Stimulated activated effector memory CD8-positive, alpha-beta T cell treated with anti-CD3 and anti-CD28 coated beads, Interleukin-12 subunit alpha, Interleukin-12 subunit beta, amount 100 ng/mL, for 72 hours (primary cell): ENCODE measurements at regions not wholly inside any gene's neighbourhood (a gene's known extent, or its start where the extent isn't known, plus 50 kb on each side); places are given as distances from the start of the nearest gene placed in this dataset.
"Not testable (repeated sequence)": the region's sequence is repeated elsewhere in the genome, so short reads cannot be mapped to it uniquely, and the experiment has no call there.

Experiments used
- ATAC-seq: fragments of 150-1000 bp; cut with Tn5 transposase; 2 replicates; pipeline ENCODE4 v1.10.0; 2021
- DNase-seq, 2 donors: peaks; one replicate each; pipeline ENCODE4 v3.0.0; 2021 to 2022; ENCODE audit warnings: low spot score in 2 of 2
- H3K27ac Mint-ChIP-seq: one replicate; pipeline ENCODE4 v1.8.0; 2022; ENCODE audit warnings: mild to moderate bottlenecking, mixed read lengths
- H3K36me3 Mint-ChIP-seq: one replicate; pipeline ENCODE4 v1.8.0; 2022; ENCODE audit warnings: mild to moderate bottlenecking, mixed read lengths
- H3K4me1 Mint-ChIP-seq: one replicate; pipeline ENCODE4 v1.8.0; 2022; ENCODE audit warnings: mixed read lengths
- H3K4me3 Mint-ChIP-seq: one replicate; pipeline ENCODE4 v1.8.0; 2022; ENCODE audit warnings: mild to moderate bottlenecking, mixed read lengths
- H3K9me3 Mint-ChIP-seq: one replicate; pipeline ENCODE4 v1.8.0; 2022; ENCODE audit warnings: mixed read lengths

GRCh38 chr2:212726403-212726802 lies 187.8 kb upstream of the ERBB4 start:
- peaks cover 22% of the 10 kb centered on the region for H3K4me1 Mint-ChIP-seq
- H3K4me3 Mint-ChIP-seq = no peak overlapping the region
- DNase-seq = no peak

GRCh38 chr2:212725180-212725579 lies 186.6 kb upstream of the ERBB4 start:
- Mint-ChIP-seq H3K4me1 (peaks cover 13% of the 10 kb centered on the region), H3K27ac (no peak overlapping the region), H3K4me3 (no peak overlapping the region), H3K9me3 (no peaks in the 10 kb centered on the region), H3K36me3 (no peaks in the 10 kb centered on the region)
- ATAC-seq = no peak
- no peak for DNase-seq

More at GRCh38 chr2:212726403-212726802, 187.8 kb upstream of the ERBB4 start:
- Mint-ChIP-seq H3K27ac (no peak overlapping the region), H3K9me3 (no peaks in the 10 kb centered on the region), H3K36me3 (no peaks in the 10 kb centered on the region)
- no peak for ATAC-seq

GRCh38 chr2:212723226-212723625 lies 184.6 kb upstream of the ERBB4 start:
- ATAC-seq (no peak), DNase-seq (no peak)
- no peaks in the 10 kb centered on the region for H3K36me3 Mint-ChIP-seq
- no peaks in the 10 kb centered on the region for H3K9me3 Mint-ChIP-seq
- H3K4me3 Mint-ChIP-seq = no peak overlapping the region
- peaks cover 6% of the 10 kb centered on the region for H3K4me1 Mint-ChIP-seq
- no peak overlapping the region for H3K27ac Mint-ChIP-seq

- no peak for ATAC-seq
- Mint-ChIP-seq H3K4me3 (no peak overlapping the region), H3K36me3 (no peaks in the 10 kb centered on the region), H3K4me1 (peaks cover 6% of the 10 kb centered on the region), H3K9me3 (peaks cover 3% of the 10 kb centered on the region), H3K27ac (no peak overlapping the region)
- DNase-seq = no peak
Observed at GRCh38 chr2:212722046-212722445, 183.4 kb upstream of the ERBB4 start.

- ATAC-seq = no peak
- Mint-ChIP-seq H3K27ac (no peak overlapping the region), H3K36me3 (no peaks in the 10 kb centered on the region), H3K9me3 (peaks cover 3% of the 10 kb centered on the region), H3K4me3 (no peak overlapping the region), H3K4me1 (peaks cover 6% of the 10 kb centered on the region)
- DNase-seq = no peak
Observed at GRCh38 chr2:212721026-212721451, 182.4 kb upstream of the ERBB4 start.

GRCh38 chr2:212715411-212715810 lies 176.8 kb upstream of the ERBB4 start:
- H3K4me3 Mint-ChIP-seq, H3K9me3 Mint-ChIP-seq, H3K36me3 Mint-ChIP-seq, H3K4me1 Mint-ChIP-seq, DNase-seq, ATAC-seq, H3K27ac Mint-ChIP-seq: not testable (repeated sequence)

- peaks cover 3% of the 10 kb centered on the region for H3K9me3 Mint-ChIP-seq
- DNase-seq = no peak
Observed at GRCh38 chr2:212713681-212714080, 175.1 kb upstream of the ERBB4 start.

GRCh38 chr2:212712991-212713390 lies 174.4 kb upstream of the ERBB4 start:
- DNase-seq (no peak), ATAC-seq (no peak)
- Mint-ChIP-seq H3K27ac (no peak overlapping the region), H3K4me3 (no peak overlapping the region), H3K9me3 (peaks cover 3% of the 10 kb centered on the region), H3K36me3 (no peaks in the 10 kb centered on the region), H3K4me1 (no peaks in the 10 kb centered on the region)

More at GRCh38 chr2:212713681-212714080, 175.1 kb upstream of the ERBB4 start:
- ATAC-seq = no peak
- H3K36me3 Mint-ChIP-seq = no peaks in the 10 kb centered on the region
- H3K4me1 Mint-ChIP-seq = no peaks in the 10 kb centered on the region
- no peak overlapping the region for H3K27ac Mint-ChIP-seq
- no peak overlapping the region for H3K4me3 Mint-ChIP-seq

GRCh38 chr2:212712466-212712865 lies 173.9 kb upstream of the ERBB4 start:
- H3K4me1 Mint-ChIP-seq = no peaks in the 10 kb centered on the region
- no peak for DNase-seq
- H3K36me3 Mint-ChIP-seq = no peaks in the 10 kb centered on the region
- no peaks in the 10 kb centered on the region for H3K9me3 Mint-ChIP-seq
- no peak for ATAC-seq
- no peak overlapping the region for H3K27ac Mint-ChIP-seq
- H3K4me3 Mint-ChIP-seq = no peak overlapping the region

- DNase-seq = no peak
- Mint-ChIP-seq H3K9me3 (peaks cover 2% of the 10 kb centered on the region), H3K36me3 (no peaks in the 10 kb centered on the region), H3K4me1 (no peaks in the 10 kb centered on the region), H3K27ac (no peak overlapping the region), H3K4me3 (no peak overlapping the region)
- no peak for ATAC-seq
Observed at GRCh38 chr2:212711856-212712255, 173.3 kb upstream of the ERBB4 start.

GRCh38 chr2:212709280-212709679 lies 170.7 kb upstream of the ERBB4 start:
- DNase-seq (no peak), ATAC-seq (no peak)
- peaks cover 2% of the 10 kb centered on the region for H3K9me3 Mint-ChIP-seq
- H3K4me3 Mint-ChIP-seq = no peak overlapping the region
- no peaks in the 10 kb centered on the region for H3K36me3 Mint-ChIP-seq
- no peak overlapping the region for H3K27ac Mint-ChIP-seq
- no peaks in the 10 kb centered on the region for H3K4me1 Mint-ChIP-seq

GRCh38 chr2:212708355-212708754 lies 169.8 kb upstream of the ERBB4 start:
- H3K4me1 Mint-ChIP-seq = no peaks in the 10 kb centered on the region
- ATAC-seq = no peak
- no peak overlapping the region for H3K4me3 Mint-ChIP-seq
- no peaks in the 10 kb centered on the region for H3K36me3 Mint-ChIP-seq
- DNase-seq = no peak
- no peak overlapping the region for H3K27ac Mint-ChIP-seq
- H3K9me3 Mint-ChIP-seq = peaks cover 2% of the 10 kb centered on the region

- no peak overlapping the region for H3K27ac Mint-ChIP-seq
- H3K36me3 Mint-ChIP-seq = no peaks in the 10 kb centered on the region
- no peaks in the 10 kb centered on the region for H3K9me3 Mint-ChIP-seq
- H3K4me1 Mint-ChIP-seq = no peaks in the 10 kb centered on the region
- no peak overlapping the region for H3K4me3 Mint-ChIP-seq
- DNase-seq (no peak), ATAC-seq (no peak)
Observed at GRCh38 chr2:212695426-212695825, 156.8 kb upstream of the ERBB4 start.

- DNase-seq (no peak), ATAC-seq (no peak)
- Mint-ChIP-seq H3K27ac (no peak overlapping the region), H3K4me1 (no peaks in the 10 kb centered on the region), H3K4me3 (no peak overlapping the region), H3K9me3 (no peaks in the 10 kb centered on the region), H3K36me3 (no peaks in the 10 kb centered on the region)
Observed at GRCh38 chr2:212694398-212694797, 155.8 kb upstream of the ERBB4 start.

GRCh38 chr2:212692466-212692865 lies 153.9 kb upstream of the ERBB4 start:
- H3K27ac Mint-ChIP-seq = no peak overlapping the region
- DNase-seq = no peak
- no peaks in the 10 kb centered on the region for H3K36me3 Mint-ChIP-seq
- H3K9me3 Mint-ChIP-seq = no peaks in the 10 kb centered on the region
- no peak overlapping the region for H3K4me3 Mint-ChIP-seq
- H3K4me1 Mint-ChIP-seq = no peaks in the 10 kb centered on the region
- ATAC-seq = no peak

- Mint-ChIP-seq H3K4me3 (no peak overlapping the region), H3K27ac (no peak overlapping the region), H3K4me1 (no peaks in the 10 kb centered on the region), H3K36me3 (no peaks in the 10 kb centered on the region), H3K9me3 (no peaks in the 10 kb centered on the region)
- ATAC-seq (no peak), DNase-seq (peak; percentile 29 to 62)
Observed at GRCh38 chr2:212686285-212686895, 147.8 kb upstream of the ERBB4 start.
